GM19328 (cell line): ENCODE measurements at regions not wholly inside any gene's neighbourhood (a gene's known extent, or its start where the extent isn't known, plus 50 kb on each side); places are given as distances from the start of the nearest gene placed in this dataset.

ENCODE experiments used
- ATAC-seq: cut with Tn5 transposase; IDR thresholded peaks from one replicate; pipeline ENCODE4 v1.9.1; 2021; ENCODE audit warnings: mild to moderate bottlenecking, moderate library complexity; ENCODE audit not compliant: unreplicated experiment

DNA sequence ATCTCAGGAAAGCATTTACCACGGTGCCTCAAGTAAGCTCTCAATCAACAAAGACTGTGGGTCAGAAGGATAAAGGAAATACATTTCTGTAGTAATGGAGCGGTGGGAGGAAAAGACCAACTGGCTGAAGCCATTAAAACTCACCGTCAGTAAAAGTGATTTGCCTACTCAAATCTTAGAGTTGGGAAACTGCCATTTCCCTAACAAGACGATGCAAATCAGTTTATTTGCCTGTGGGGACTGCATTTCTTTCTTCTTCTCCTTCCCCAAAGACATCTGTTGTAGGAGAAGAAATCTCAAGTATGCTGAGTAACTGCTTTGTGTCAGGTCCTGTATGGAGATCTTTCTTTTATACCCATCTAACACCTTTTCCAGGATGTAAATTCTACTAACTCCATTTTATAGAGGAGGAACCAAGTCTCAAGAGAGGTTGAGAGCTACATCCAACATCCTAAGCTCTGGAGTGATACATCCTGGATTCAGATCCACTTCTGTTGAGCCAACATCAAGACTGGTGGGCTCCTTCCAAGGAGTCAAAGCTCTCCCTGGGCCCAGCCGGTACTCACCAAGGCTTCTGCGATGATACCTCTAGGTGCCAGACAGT, 219.3 kb upstream of the FGGY start:
- ATAC-seq = no peak

GRCh38 chr1:59078070-59078800, 218.7 kb upstream of the FGGY start:
- ATAC-seq = no peak

- ATAC-seq = no peak
Observed at GRCh38 chr1:59078866-59079265, 218.0 kb upstream of the FGGY start.

DNA sequence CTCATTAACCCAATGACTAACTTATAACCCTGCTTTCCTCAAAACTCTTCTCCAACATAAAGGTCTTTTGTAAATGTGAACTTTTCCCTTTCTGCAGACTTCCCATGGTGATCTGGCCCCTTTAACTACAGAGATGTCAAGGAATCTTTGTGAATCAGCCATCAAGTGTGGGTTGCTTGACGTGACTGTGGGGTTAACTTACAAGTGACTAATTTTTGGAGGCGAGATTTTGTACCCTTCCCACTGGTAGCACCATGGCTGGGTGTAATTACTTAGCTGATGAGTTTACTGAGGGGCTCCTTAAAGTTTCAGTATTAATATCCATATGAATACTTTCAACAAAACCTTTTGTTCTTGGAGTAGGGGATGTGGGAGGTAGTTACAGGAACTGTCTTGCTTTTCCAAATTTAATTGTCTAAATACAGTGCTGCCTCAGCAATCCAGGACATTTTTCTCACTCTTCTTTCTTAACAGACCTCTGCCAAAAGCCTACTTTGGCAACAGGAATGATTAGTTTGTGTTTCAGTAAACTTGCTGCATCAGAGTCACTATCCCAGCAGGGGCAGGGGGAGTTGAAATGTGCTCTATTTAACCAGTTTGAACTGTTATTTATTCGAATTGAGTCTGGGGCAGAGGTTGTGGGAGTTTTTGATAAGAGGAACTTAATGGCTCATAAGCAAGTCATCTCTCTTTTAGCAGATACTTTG, 217.3 kb upstream of the FGGY start:
- no peak for ATAC-seq

DNA sequence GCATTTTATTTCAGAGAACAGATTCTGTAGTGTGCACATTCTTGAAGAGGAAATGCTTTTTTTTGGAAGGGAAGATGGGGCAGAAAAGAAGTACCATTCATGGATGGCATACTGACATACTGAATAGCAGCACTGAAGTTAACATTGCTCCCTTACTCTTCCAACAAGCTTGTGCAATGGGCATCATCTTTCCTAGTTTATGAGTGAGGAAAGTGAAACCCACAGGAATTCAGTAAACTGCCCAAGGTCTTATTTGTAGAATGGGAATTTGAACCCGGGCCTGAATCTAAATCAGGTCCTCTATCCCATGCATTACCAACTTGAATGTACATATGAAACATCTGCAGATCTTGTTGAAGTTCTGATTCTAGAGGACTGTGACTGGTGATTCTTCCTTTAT, 215.7 kb upstream of the FGGY start:
- no peak for ATAC-seq

DNA sequence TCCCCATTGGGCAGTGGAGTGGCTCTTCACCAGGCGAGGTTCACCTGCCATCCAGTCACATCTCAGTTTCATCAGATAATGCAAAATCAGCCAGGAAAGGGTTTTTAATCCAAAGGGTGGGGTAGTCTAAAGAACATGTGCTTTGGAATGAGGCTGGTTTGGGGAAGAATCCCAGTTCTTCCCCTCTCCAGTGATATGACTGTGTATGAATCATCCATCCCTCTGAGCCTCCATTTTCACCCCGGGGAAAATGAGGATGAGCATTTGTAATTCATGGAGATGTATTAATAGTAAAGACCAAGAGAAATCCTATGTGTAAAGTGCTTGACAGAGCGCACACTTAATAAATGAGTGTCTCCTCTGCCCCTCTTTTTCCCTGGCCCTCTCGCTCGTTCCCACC, 215.1 kb upstream of the FGGY start:
- no peak for ATAC-seq

DNA sequence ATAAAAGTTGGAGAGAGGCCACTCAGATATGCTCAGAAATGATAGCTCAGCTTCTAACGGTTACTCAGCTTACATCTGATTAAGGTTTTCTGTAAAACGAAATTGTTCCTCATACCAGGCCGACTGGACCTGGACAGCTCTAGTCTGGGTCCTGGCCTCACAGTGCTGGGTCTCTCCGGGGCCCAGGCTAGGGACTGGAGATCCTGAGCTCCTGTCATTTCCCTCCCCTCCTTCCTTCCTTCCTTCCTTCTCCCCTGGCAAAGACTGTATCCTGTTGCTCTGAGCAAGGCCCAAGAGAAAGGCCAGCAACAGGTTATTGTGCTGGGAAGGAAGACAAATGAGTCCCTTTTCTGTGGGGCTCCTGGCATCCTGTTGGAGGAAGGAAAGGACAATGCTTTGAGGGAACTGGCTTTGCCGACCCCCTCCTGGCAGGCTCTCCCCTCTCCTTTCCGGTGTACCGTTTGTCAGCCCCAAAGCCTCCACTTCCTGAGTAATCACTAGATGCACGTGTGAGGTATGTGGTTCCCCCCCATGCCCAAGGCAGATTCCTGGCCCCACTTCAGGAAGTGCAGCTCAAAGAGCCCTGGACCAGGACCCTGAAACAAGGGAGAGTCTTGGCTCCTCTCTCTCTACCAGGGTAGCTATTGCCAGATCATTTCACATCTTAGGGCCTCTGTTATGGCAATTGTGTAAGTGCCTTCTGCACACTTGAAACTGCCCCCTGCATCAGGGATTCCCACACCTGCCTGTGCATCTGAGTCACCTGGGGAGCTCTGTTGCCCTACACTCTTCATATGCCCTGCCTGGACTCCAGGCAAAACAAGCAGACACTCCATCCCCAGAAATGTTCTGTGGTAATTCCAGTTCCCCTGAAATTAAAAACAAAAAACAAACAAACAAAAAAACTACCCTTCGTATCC, 212.7 kb upstream of the FGGY start:
- ATAC-seq = no peak

DNA sequence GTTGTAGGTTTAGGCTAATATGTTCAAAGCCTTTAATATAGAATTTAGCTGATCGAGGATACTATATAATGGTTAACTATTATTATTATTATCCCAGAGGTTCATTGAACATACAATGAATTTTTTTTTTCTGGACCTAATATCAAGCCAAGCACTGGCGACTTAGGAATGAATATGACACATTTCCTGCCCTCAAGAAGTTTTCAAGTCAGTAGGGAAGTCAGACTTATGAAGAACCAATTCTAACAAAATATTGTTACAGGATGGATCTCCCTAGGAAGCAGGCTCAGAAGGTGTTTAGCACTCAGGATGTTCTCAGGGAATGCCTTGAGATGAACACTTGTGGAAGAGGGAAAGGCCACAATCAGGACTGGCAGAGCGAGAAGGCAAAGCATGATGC, 211.8 kb upstream of the FGGY start:
- ATAC-seq = no peak

GRCh38 chr1:59089036-59089798, 207.7 kb upstream of the FGGY start:
- ATAC-seq = no peak

- no peak for ATAC-seq
Observed at GRCh38 chr1:59089922-59090457, 206.9 kb upstream of the FGGY start.

DNA sequence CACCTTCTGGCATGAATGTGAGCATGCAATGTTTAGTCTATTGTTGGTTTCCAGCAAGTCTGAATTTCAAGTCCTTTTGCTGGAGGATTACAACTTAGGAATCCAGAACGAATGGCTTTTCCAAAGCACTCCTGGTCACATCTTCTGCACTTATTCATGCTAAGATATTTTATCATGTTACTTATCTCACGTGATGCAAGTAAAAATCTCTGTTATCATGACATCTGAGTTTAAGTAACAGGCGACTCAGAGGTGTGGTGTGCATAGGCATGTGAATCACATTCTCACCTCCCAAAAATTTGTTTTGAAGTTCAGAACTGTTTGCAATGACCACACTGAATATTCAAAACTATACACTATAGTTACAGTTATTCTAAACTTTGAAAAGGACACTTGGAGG, 204.8 kb upstream of the FGGY start:
- no peak for ATAC-seq

GRCh38 chr1:59094001-59094400, 202.9 kb upstream of the FGGY start:
- no peak for ATAC-seq

GRCh38 chr1:59096501-59096900, 200.4 kb upstream of the FGGY start:
- ATAC-seq = no peak

GRCh38 chr1:59098655-59099054, 198.2 kb upstream of the FGGY start:
- no peak for ATAC-seq

GRCh38 chr1:59100708-59101374, 196.1 kb upstream of the FGGY start:
- ATAC-seq = no peak

GRCh38 chr1:59101518-59101917, 195.4 kb upstream of the FGGY start:
- no peak for ATAC-seq

GRCh38 chr1:59103457-59103856, 193.4 kb upstream of the FGGY start:
- no peak for ATAC-seq

GRCh38 chr1:59104191-59104760, 192.6 kb upstream of the FGGY start:
- ATAC-seq = no peak
